Colonic mucosa (tissue), 4 donors: ENCODE measurements at regions not wholly inside any gene's neighbourhood (a gene's known extent, or its start where the extent isn't known, plus 50 kb on each side); places are given as distances from the start of the nearest gene placed in this dataset.

Experiments used
- DNase-seq: peaks from one replicate; pipeline ENCODE4 v3.0.0-alpha.2; 2020
- H3K27ac ChIP-seq: fragments of 200-600 bp; one replicate; pipeline ENCODE4 v1.8.0; 2021
- H3K27me3 ChIP-seq: fragments of 200-600 bp; one replicate; pipeline ENCODE4 v1.8.0; 2021
- H3K36me3 ChIP-seq: fragments of 200-600 bp; one replicate; pipeline ENCODE4 v1.8.0; 2021
- H3K4me1 ChIP-seq: fragments of 200-600 bp; one replicate; pipeline ENCODE4 v1.8.0; 2021; ENCODE audit warnings: mild to moderate bottlenecking
- H3K4me3 ChIP-seq: fragments of 200-600 bp; one replicate; pipeline ENCODE4 v1.8.0; 2021
- H3K9ac ChIP-seq, 2 donors: one replicate each; pipeline ENCODE4 v1.7.0; 2013; ENCODE audit warnings: control low read depth in 2 of 2, low read depth in 2 of 2, low read length in 2 of 2
- H3K9me3 ChIP-seq: fragments of 200-600 bp; one replicate; pipeline ENCODE4 v1.8.0; 2021
- CTCF ChIP-seq: fragments of 200-600 bp; IDR thresholded peaks from one replicate; pipeline ENCODE4 v1.8.0; 2022; ENCODE audit warnings: antibody characterized with exemption, mild to moderate bottlenecking
- intact Hi-C: fragments of 100-400 bp; cut with DNase I; formaldehyde crosslinking; loops from one replicate; pipeline ENCODE4 v1.14.1; 2022
- donor health status: healthy.
- donor health status: DM: no; HTN: no; CAD: no.
- donor health status: DM: no; HTN: no; CAD: no.

- intact Hi-C loops: no loop called here
- H3K4me1 ChIP-seq: no peaks in the 10 kb centered on the region
- no peaks in the 10 kb centered on the region for H3K27me3 ChIP-seq
- no peak for DNase-seq
- no peak overlapping the region for H3K9ac ChIP-seq
- no peaks in the 10 kb centered on the region for H3K36me3 ChIP-seq
- no peak overlapping the region for H3K27ac ChIP-seq
- no peak for TF ChIP-seq CTCF
- no peaks in the 10 kb centered on the region for H3K9me3 ChIP-seq
- no peak overlapping the region for H3K4me3 ChIP-seq
Observed at GRCh38 chr4:173834151-173834550, 304.1 kb upstream of the HAND2 start.

GRCh38 chr4:173829565-173829964 lies 299.5 kb upstream of the HAND2 start:
- intact Hi-C loops: loop anchor here (10.0 kb wide), 1 partner anchor 325 kb away; no protein-coding TSS in a partner anchor
- H3K4me3 ChIP-seq: no peak overlapping the region
- no peak for TF ChIP-seq CTCF

GRCh38 chr4:173827707-173828106 lies 297.7 kb upstream of the HAND2 start:
- Histone ChIP-seq H3K27me3 (no peaks in the 10 kb centered on the region), H3K9ac (no peak overlapping the region), H3K9me3 (no peaks in the 10 kb centered on the region), H3K4me3 (no peak overlapping the region), H3K4me1 (no peaks in the 10 kb centered on the region), H3K36me3 (no peaks in the 10 kb centered on the region), H3K27ac (no peak overlapping the region)
- TF ChIP-seq CTCF: no peak
- no peak for DNase-seq
- intact Hi-C loops: loop anchor here (10.0 kb wide), 1 partner anchor 323 kb away; no protein-coding TSS in a partner anchor

More at GRCh38 chr4:173829565-173829964, 299.5 kb upstream of the HAND2 start:
- Histone ChIP-seq H3K27me3 (no peaks in the 10 kb centered on the region), H3K4me1 (no peaks in the 10 kb centered on the region), H3K9me3 (no peaks in the 10 kb centered on the region), H3K27ac (no peak overlapping the region), H3K9ac (no peak overlapping the region), H3K36me3 (no peaks in the 10 kb centered on the region)
- no peak for DNase-seq

GRCh38 chr4:173821876-173822275 lies 291.8 kb upstream of the HAND2 start:
- no peak overlapping the region for H3K4me3 ChIP-seq
- no peak for DNase-seq
- intact Hi-C loops: loop anchor here (10.0 kb wide), 1 partner anchor 317 kb away; no protein-coding TSS in a partner anchor
- no peaks in the 10 kb centered on the region for H3K27me3 ChIP-seq
- H3K36me3 ChIP-seq: no peaks in the 10 kb centered on the region
- no peaks in the 10 kb centered on the region for H3K9me3 ChIP-seq
- TF ChIP-seq CTCF: no peak
- no peaks in the 10 kb centered on the region for H3K4me1 ChIP-seq
- no peak overlapping the region for H3K27ac ChIP-seq
- H3K9ac ChIP-seq: no peak overlapping the region

- H3K4me3 ChIP-seq: no peak overlapping the region
- H3K27ac ChIP-seq: no peak overlapping the region
- no peaks in the 10 kb centered on the region for H3K36me3 ChIP-seq
- H3K4me1 ChIP-seq: no peaks in the 10 kb centered on the region
- intact Hi-C loops: loop anchor here (10.0 kb wide), 1 partner anchor 316 kb away; no protein-coding TSS in a partner anchor
- no peaks in the 10 kb centered on the region for H3K9me3 ChIP-seq
- no peaks in the 10 kb centered on the region for H3K27me3 ChIP-seq
- no peak for TF ChIP-seq CTCF
- no peak overlapping the region for H3K9ac ChIP-seq
- no peak for DNase-seq
Observed at GRCh38 chr4:173821036-173821435, 291.0 kb upstream of the HAND2 start.
